Spleen (tissue), 11 donors: ENCODE measurements at regions not wholly inside any gene's neighbourhood (a gene's known extent, or its start where the extent isn't known, plus 50 kb on each side); places are given as distances from the start of the nearest gene placed in this dataset.

Source experiments
- DNase-seq: peaks from one replicate; pipeline ENCODE4 v3.0.0-alpha.2; 2020
- H3K27ac ChIP-seq, 8 donors: fragments of 200-600 bp; sonication (generic) in 7 of 8; 1 replicate in 4 of 8; 2 replicates in 4 of 8; pipeline versions ENCODE4 v1.5.0 to v1.8.0; 2016 to 2021; ENCODE audit warnings: inconsistent platforms in 4 of 8, mild to moderate bottlenecking in 4 of 8, moderate library complexity in 1 of 8
- H3K27me3 ChIP-seq, 7 donors: fragments of 200-600 bp; sonication (generic) in 6 of 7; replicated peaks in 1 of 7; 1 replicate in 4 of 7; 2 replicates in 3 of 7; pipeline versions ENCODE4 v1.5.0 to v1.8.0; 2016 to 2021; ENCODE audit warnings: inconsistent platforms in 3 of 7, mild to moderate bottlenecking in 1 of 7
- H3K36me3 ChIP-seq, 6 donors: fragments of 200-600 bp; sonication (generic) in 5 of 6; 1 replicate in 4 of 6; 2 replicates in 2 of 6; pipeline versions ENCODE4 v1.5.0 to v1.8.0; 2016 to 2021; ENCODE audit warnings: inconsistent platforms in 2 of 6
- H3K4me1 ChIP-seq, 6 donors: fragments of 200-600 bp; sonication (generic) in 5 of 6; 1 replicate in 3 of 6; 2 replicates in 3 of 6; pipeline versions ENCODE4 v1.5.0 to v1.8.0; 2016 to 2021; ENCODE audit warnings: inconsistent platforms in 3 of 6
- H3K4me3 ChIP-seq, 8 donors: fragments of 200-600 bp; sonication (generic) in 7 of 8; 1 replicate in 4 of 8; 2 replicates in 4 of 8; pipeline versions ENCODE4 v1.5.0 to v1.8.0; 2016 to 2021; ENCODE audit warnings: inconsistent platforms in 4 of 8, mild to moderate bottlenecking in 4 of 8, moderate library complexity in 2 of 8
- H3K9me3 ChIP-seq, 8 donors: fragments of 200-600 bp; sonication (generic) in 7 of 8; 1 replicate in 4 of 8; 2 replicates in 4 of 8; pipeline versions ENCODE4 v1.5.0 to v1.8.0; 2016 to 2021; ENCODE audit warnings: inconsistent platforms in 4 of 8
- CTCF ChIP-seq, 11 experiments: fragments of 200-600 bp in 7 of 11; fragments of 450-650 bp in 4 of 11; sonication (generic) in 4 of 11; IDR thresholded peaks in 8 of 11; conservative IDR thresholded peaks in 3 of 11; 1 replicate in 7 of 11; 2 replicates in 4 of 11; pipeline versions ENCODE4 v1.4.0 to v1.8.0; 2016 to 2021; ENCODE audit warnings: antibody characterized with exemption in 11 of 11, inconsistent platforms in 4 of 11, mild to moderate bottlenecking in 1 of 11
- POLR2A ChIP-seq, 3 donors: fragments of 450-650 bp; IDR thresholded peaks; one replicate each; pipeline ENCODE4 v1.5.1; 2017; ENCODE audit warnings: antibody characterized with exemption in 3 of 3, mild to moderate bottlenecking in 1 of 3
- POLR2AphosphoS5 ChIP-seq, 3 donors: sonication (generic); formaldehyde crosslinking; IDR thresholded peaks; one replicate each; pipeline ENCODE4 v1.5.1; 2017; ENCODE audit warnings: antibody characterized with exemption in 3 of 3
- WGBS, 5 donors: extraction: QIAGEN DNeasy Blood & Tissue Kit in 3 of 5; methylation state at CpG; one replicate each; pipeline versions ENCODE4 v1.1.5 to v1.1.7; 2013 to 2018; 5-methylcytosine and 5-hydroxymethylcytosine counted together
- intact Hi-C: fragments of 100-400 bp; cut with DNase I; formaldehyde crosslinking; loops from one replicate; pipeline ENCODE4 v1.15.0; 2023; ENCODE audit warnings: low total_unique reads
- donor health status: healthy with polysubstance abuse.
- donor health status: DM: no; HTN: no; CAD: no; lungs with moderate emphysema.
- donor health status: DM: no; HTN: no; CAD: no.
- donor health status: Bipolar disorder and iron deficiency.
- donor health status: healthy.
- donor health status: DM: no; HTN: no; CAD: no.
- donor health status: DM: yes; HTN: yes; CAD: no.

- intact Hi-C loops = no loop called here
- no peak for DNase-seq
- H3K27ac ChIP-seq = no peak overlapping the region
- 51 to 68% (median 58%) methylated on average over 3 of the region's 3 CpGs for WGBS, 5 donors
- TF ChIP-seq POLR2AphosphoS5 (IDR thresholded peaks at IDR 0.05) (no peak), CTCF (IDR thresholded peaks at IDR 0.05 in 8 of 11, conservative IDR thresholded peaks at IDR 0.05 in 3 of 11) (no peak), POLR2A (IDR thresholded peaks at IDR 0.05) (no peak)
- no peaks in the 10 kb centered on the region for H3K36me3 ChIP-seq
- H3K4me1 ChIP-seq = no peaks in the 10 kb centered on the region
- H3K27me3 ChIP-seq = no peaks in the 10 kb centered on the region
- H3K9me3 ChIP-seq = no peaks in the 10 kb centered on the region
- H3K4me3 ChIP-seq = no peak overlapping the region
Measured at GRCh38 chr14:86055512-86056075, 525.6 kb downstream of the FLRT2 start.

- no peaks in the 10 kb centered on the region for H3K27me3 ChIP-seq
- no peaks in the 10 kb centered on the region for H3K36me3 ChIP-seq
- no peak for DNase-seq
- no peak overlapping the region for H3K4me3 ChIP-seq
- intact Hi-C loops = no loop called here
- no peaks in the 10 kb centered on the region for H3K4me1 ChIP-seq
- H3K27ac ChIP-seq = no peak overlapping the region
- TF ChIP-seq POLR2AphosphoS5 (IDR thresholded peaks at IDR 0.05) (no peak), CTCF (IDR thresholded peaks at IDR 0.05 in 8 of 11, conservative IDR thresholded peaks at IDR 0.05 in 3 of 11) (no peak), POLR2A (IDR thresholded peaks at IDR 0.05) (no peak)
- H3K9me3 ChIP-seq = no peaks in the 10 kb centered on the region
- WGBS, 5 donors = 45 to 65% (median 59%) methylated on average over 1 of the region's 1 CpG
Measured at GRCh38 chr14:86052868-86053267, 522.9 kb downstream of the FLRT2 start.

- WGBS, 5 donors = 86 to 89% (median 87%) methylated on average over 5 of the region's 5 CpGs
- no peaks in the 10 kb centered on the region for H3K36me3 ChIP-seq
- no peaks in the 10 kb centered on the region for H3K4me1 ChIP-seq
- peaks cover 0 to 4% (median 0%) of the 10 kb centered on the region in 8 donors for H3K9me3 ChIP-seq
- no peak for DNase-seq
- intact Hi-C loops = no loop called here
- TF ChIP-seq CTCF (IDR thresholded peaks at IDR 0.05 in 8 of 11, conservative IDR thresholded peaks at IDR 0.05 in 3 of 11) (no peak), POLR2AphosphoS5 (IDR thresholded peaks at IDR 0.05) (no peak), POLR2A (IDR thresholded peaks at IDR 0.05) (no peak)
- no peak overlapping the region for H3K27ac ChIP-seq
- no peak overlapping the region for H3K4me3 ChIP-seq
- no peaks in the 10 kb centered on the region for H3K27me3 ChIP-seq
Measured at GRCh38 chr14:86050757-86051156, 520.8 kb downstream of the FLRT2 start.

- peaks cover 0 to 4% (median 0%) of the 10 kb centered on the region in 8 donors for H3K9me3 ChIP-seq
- no peak for TF ChIP-seq POLR2A (IDR thresholded peaks at IDR 0.05)
- TF ChIP-seq POLR2AphosphoS5 (IDR thresholded peaks at IDR 0.05) = no peak
- TF ChIP-seq CTCF (IDR thresholded peaks at IDR 0.05 in 8 of 11, conservative IDR thresholded peaks at IDR 0.05 in 3 of 11) = no peak
- H3K36me3 ChIP-seq = no peaks in the 10 kb centered on the region
- H3K27me3 ChIP-seq = no peaks in the 10 kb centered on the region
- no peak for DNase-seq
- intact Hi-C loops = no loop called here
- H3K27ac ChIP-seq = no peak overlapping the region
- no peak overlapping the region for H3K4me3 ChIP-seq
- 52 to 83% (median 59%) methylated on average over 2 of the region's 2 CpGs for WGBS, 5 donors
- no peaks in the 10 kb centered on the region for H3K4me1 ChIP-seq
Measured at GRCh38 chr14:86050072-86050683, 520.2 kb downstream of the FLRT2 start.
